ENCODE measurements at regions not wholly inside any gene's neighbourhood (a gene's known extent, or its start where the extent isn't known, plus 50 kb on each side); places are given as distances from the start of the nearest gene placed in this dataset.
"Not testable (repeated sequence)": the region's sequence is repeated elsewhere in the genome, so short reads cannot be mapped to it uniquely, and the experiment has no call there.

- WGBS (ENCODE audit: insufficient coverage): 89% methylated on average over 4 of the region's 5 CpGs
Measured at GRCh38 chr14:101292448-101292847, 268.8 kb upstream of the DIO3 start.

GRCh38 chr14:101293605-101294004 is 267.7 kb upstream of the DIO3 start:
- H3K4me1 ChIP-seq (ENCODE audit: control insufficient read depth, insufficient read depth, low read length): no peaks in the 10 kb centered on the region
- H3K36me3 ChIP-seq (ENCODE audit: control insufficient read depth, insufficient read depth, low read length): no peaks in the 10 kb centered on the region
- intact Hi-C loops (cut with micrococcal nuclease): no loop called here
- H3K4me3 Mint-ChIP-seq: no peak overlapping the region
- peaks cover 2% of the 10 kb centered on the region for H3K9me3 ChIP-seq (ENCODE audit: control insufficient read depth, insufficient read depth, low read length)
- ATAC-seq (no peak), DNase-seq (no peak)
- H3K4me3 ChIP-seq (ENCODE audit: low read length): no peak overlapping the region
- peaks cover 33 to 52% of the 10 kb centered on the region in 2 donors for H3K27me3 Mint-ChIP-seq (ENCODE audit: low read depth in 2 of 2)
- peaks cover 2% of the 10 kb centered on the region for H3K27me3 ChIP-seq (ENCODE audit: control insufficient read depth, insufficient read depth, low read length)
- no peaks in the 10 kb centered on the region for H3K4me1 Mint-ChIP-seq
- H3K27ac ChIP-seq (ENCODE audit: low read length): no peak overlapping the region
- H3K27ac Mint-ChIP-seq: no peak overlapping the region
- peaks cover 3 to 9% of the 10 kb centered on the region in 2 donors for H3K9me3 Mint-ChIP-seq
- peaks cover 11% of the 10 kb centered on the region for H3K36me3 Mint-ChIP-seq
- no peak for TF ChIP-seq CTCF (IDR thresholded peaks at IDR 0.05)

More at GRCh38 chr14:101292448-101292847, 268.8 kb upstream of the DIO3 start:
- Histone ChIP-seq H3K27me3 (ENCODE audit: control insufficient read depth, insufficient read depth, low read length) (peaks cover 2% of the 10 kb centered on the region), H3K4me1 (ENCODE audit: control insufficient read depth, insufficient read depth, low read length) (no peaks in the 10 kb centered on the region), H3K4me3 (ENCODE audit: low read length) (no peak overlapping the region), H3K9me3 (ENCODE audit: control insufficient read depth, insufficient read depth, low read length) (no peaks in the 10 kb centered on the region), H3K27ac (ENCODE audit: low read length) (no peak overlapping the region), H3K36me3 (ENCODE audit: control insufficient read depth, insufficient read depth, low read length) (no peaks in the 10 kb centered on the region)
- Mint-ChIP-seq H3K36me3 (peaks cover 11% of the 10 kb centered on the region), H3K9me3 (peaks cover 3 to 6% of the 10 kb centered on the region in 2 donors), H3K27ac (no peak overlapping the region), H3K4me3 (no peak overlapping the region), H3K4me1 (no peaks in the 10 kb centered on the region), H3K27me3 (ENCODE audit: low read depth in 2 of 2) (peaks cover 30 to 52% of the 10 kb centered on the region in 2 donors)
- no peak for DNase-seq
- TF ChIP-seq CTCF (IDR thresholded peaks at IDR 0.05): no peak
- no peak for ATAC-seq
- intact Hi-C loops (cut with micrococcal nuclease): no loop called here

GRCh38 chr14:101294136-101294535 is 267.2 kb upstream of the DIO3 start:
- Histone ChIP-seq H3K27me3 (ENCODE audit: control insufficient read depth, insufficient read depth, low read length) (peaks cover 2% of the 10 kb centered on the region), H3K36me3 (ENCODE audit: control insufficient read depth, insufficient read depth, low read length) (no peaks in the 10 kb centered on the region), H3K4me1 (ENCODE audit: control insufficient read depth, insufficient read depth, low read length) (no peaks in the 10 kb centered on the region), H3K9me3 (ENCODE audit: control insufficient read depth, insufficient read depth, low read length) (peaks cover 2% of the 10 kb centered on the region), H3K4me3 (ENCODE audit: low read length) (no peak overlapping the region), H3K27ac (ENCODE audit: low read length) (no peak overlapping the region)
- Mint-ChIP-seq H3K27ac (no peak overlapping the region), H3K4me3 (no peak overlapping the region), H3K27me3 (ENCODE audit: low read depth in 2 of 2) (peaks cover 33 to 52% of the 10 kb centered on the region in 2 donors), H3K36me3 (peaks cover 11% of the 10 kb centered on the region), H3K4me1 (no peaks in the 10 kb centered on the region), H3K9me3 (peaks cover 3 to 9% of the 10 kb centered on the region in 2 donors)
- intact Hi-C loops (cut with micrococcal nuclease): no loop called here
- 77% methylated on average over 1 of the region's 1 CpG for WGBS (ENCODE audit: insufficient coverage)
- TF ChIP-seq CTCF (IDR thresholded peaks at IDR 0.05): no peak
- DNase-seq (no peak), ATAC-seq (no peak)

GRCh38 chr14:101299781-101300180 is 261.5 kb upstream of the DIO3 start:
- ATAC-seq; H3K4me1 ChIP-seq (ENCODE audit: control insufficient read depth, insufficient read depth, low read length); DNase-seq; H3K36me3 ChIP-seq (ENCODE audit: control insufficient read depth, insufficient read depth, low read length); H3K27me3 ChIP-seq (ENCODE audit: control insufficient read depth, insufficient read depth, low read length); H3K9me3 ChIP-seq (ENCODE audit: control insufficient read depth, insufficient read depth, low read length); H3K4me1 Mint-ChIP-seq; H3K27ac ChIP-seq (ENCODE audit: low read length); H3K4me3 Mint-ChIP-seq; intact Hi-C loops (cut with micrococcal nuclease); H3K9me3 Mint-ChIP-seq; H3K4me3 ChIP-seq (ENCODE audit: low read length); H3K27ac Mint-ChIP-seq: not testable (repeated sequence)
- peaks cover 25 to 62% of the 10 kb centered on the region in 2 donors for H3K27me3 Mint-ChIP-seq (ENCODE audit: low read depth in 2 of 2)
- peaks cover 11% of the 10 kb centered on the region for H3K36me3 Mint-ChIP-seq
- WGBS (ENCODE audit: insufficient coverage): 75% methylated on average over 4 of the region's 4 CpGs
